ENCODE measurements at regions not wholly inside any gene's neighbourhood (a gene's known extent, or its start where the extent isn't known, plus 50 kb on each side); places are given as distances from the start of the nearest gene placed in this dataset.

GRCh38 chr5:179422908-179423481 is 77.7 kb upstream of the ADAMTS2 start:
- H3K36me3 ChIP-seq (ENCODE audit: insufficient read depth, low read length), result no peaks in the 10 kb centered on the region
- H3K4me1 ChIP-seq (ENCODE audit: insufficient read depth, low read length, poor library complexity, severe bottlenecking), result no peaks in the 10 kb centered on the region
- H3K9me3 ChIP-seq (ENCODE audit: insufficient read depth, low read depth, low read length), result no peaks in the 10 kb centered on the region; the same call in 1 of the 2 replicates
- no peaks in the 10 kb centered on the region for H3F3A ChIP-seq (ENCODE audit: low read depth)
- no peak overlapping the region for H3K9ac ChIP-seq (ENCODE audit: low read depth, low read length, poor library complexity, severe bottlenecking)
- H2AFZ ChIP-seq (ENCODE audit: low read length), result no peak overlapping the region
- no peak overlapping the region for H3K4me3 ChIP-seq (ENCODE audit: low read length, poor library complexity, severe bottlenecking)
- H3K27me3 ChIP-seq (ENCODE audit: insufficient read depth, low read length, poor library complexity, severe bottlenecking), result no peaks in the 10 kb centered on the region
- no peak overlapping the region for H3K4me2 ChIP-seq (ENCODE audit: low read depth, low read length, poor library complexity, severe bottlenecking)
- no peaks in the 10 kb centered on the region for H3K9me2 ChIP-seq (replicated peaks; ENCODE audit: low read depth, low read length)
- TF ChIP-seq EZH2phosphoT487 (IDR thresholded peaks at IDR 0.05; ENCODE audit: borderline replicate concordance) (no peak), CTCF (conservative IDR thresholded peaks at IDR 0.05; ENCODE audit: low read length) (no peak)
- no peaks in the 10 kb centered on the region for H4K20me1 ChIP-seq (ENCODE audit: insufficient read depth, low read length, poor library complexity, severe bottlenecking)
- H3K79me2 ChIP-seq (ENCODE audit: insufficient read depth, low read length), result no peaks in the 10 kb centered on the region

- no peaks in the 10 kb centered on the region for H3K27me3 ChIP-seq (ENCODE audit: insufficient read depth, low read length, poor library complexity, severe bottlenecking)
- no peaks in the 10 kb centered on the region for H3F3A ChIP-seq (ENCODE audit: low read depth)
- no peak overlapping the region for H3K4me2 ChIP-seq (ENCODE audit: low read depth, low read length, poor library complexity, severe bottlenecking)
- TF ChIP-seq EZH2phosphoT487 (IDR thresholded peaks at IDR 0.05; ENCODE audit: borderline replicate concordance) (no peak), CTCF (conservative IDR thresholded peaks at IDR 0.05; ENCODE audit: low read length) (no peak)
- no peaks in the 10 kb centered on the region for H3K79me2 ChIP-seq (ENCODE audit: insufficient read depth, low read length)
- no peaks in the 10 kb centered on the region for H3K4me1 ChIP-seq (ENCODE audit: insufficient read depth, low read length, poor library complexity, severe bottlenecking)
- H3K9me2 ChIP-seq (replicated peaks; ENCODE audit: low read depth, low read length), result no peaks in the 10 kb centered on the region
- no peak overlapping the region for H2AFZ ChIP-seq (ENCODE audit: low read length)
- H3K36me3 ChIP-seq (ENCODE audit: insufficient read depth, low read length), result no peaks in the 10 kb centered on the region
- H4K20me1 ChIP-seq (ENCODE audit: insufficient read depth, low read length, poor library complexity, severe bottlenecking), result no peaks in the 10 kb centered on the region
- no peaks in the 10 kb centered on the region; the same call in 1 of the 2 replicates for H3K9me3 ChIP-seq (ENCODE audit: insufficient read depth, low read depth, low read length)
- no peak overlapping the region for H3K9ac ChIP-seq (ENCODE audit: low read depth, low read length, poor library complexity, severe bottlenecking)
- H3K4me3 ChIP-seq (ENCODE audit: low read length, poor library complexity, severe bottlenecking), result no peak overlapping the region
Measured at GRCh38 chr5:179422213-179422855, 77.1 kb upstream of the ADAMTS2 start.

- no peaks in the 10 kb centered on the region for H3K27me3 ChIP-seq (ENCODE audit: insufficient read depth, low read length, poor library complexity, severe bottlenecking)
- H3K4me1 ChIP-seq (ENCODE audit: insufficient read depth, low read length, poor library complexity, severe bottlenecking), result no peaks in the 10 kb centered on the region
- TF ChIP-seq EZH2phosphoT487 (IDR thresholded peaks at IDR 0.05; ENCODE audit: borderline replicate concordance), result no peak
- no peak for TF ChIP-seq CTCF (conservative IDR thresholded peaks at IDR 0.05; ENCODE audit: low read length)
Measured at GRCh38 chr5:179421144-179421901, 76.1 kb upstream of the ADAMTS2 start.

More at GRCh38 chr5:179421144-179421901, 76.1 kb upstream of the ADAMTS2 start:
- Histone ChIP-seq H3K4me2 (ENCODE audit: low read depth, low read length, poor library complexity, severe bottlenecking) (no peak overlapping the region), H3F3A (ENCODE audit: low read depth) (no peaks in the 10 kb centered on the region), H4K20me1 (ENCODE audit: insufficient read depth, low read length, poor library complexity, severe bottlenecking) (no peaks in the 10 kb centered on the region), H3K79me2 (ENCODE audit: insufficient read depth, low read length) (no peaks in the 10 kb centered on the region), H3K9me2 (replicated peaks; ENCODE audit: low read depth, low read length) (no peaks in the 10 kb centered on the region), H3K9me3 (ENCODE audit: insufficient read depth, low read depth, low read length) (no peaks in the 10 kb centered on the region; the same call in 1 of the 2 replicates), H3K4me3 (ENCODE audit: low read length, poor library complexity, severe bottlenecking) (no peak overlapping the region), H3K9ac (ENCODE audit: low read depth, low read length, poor library complexity, severe bottlenecking) (no peak overlapping the region), H3K36me3 (ENCODE audit: insufficient read depth, low read length) (no peaks in the 10 kb centered on the region), H2AFZ (ENCODE audit: low read length) (no peak overlapping the region)
